Body of pancreas (tissue), 4 donors: ENCODE measurements at regions not wholly inside any gene's neighbourhood (a gene's known extent, or its start where the extent isn't known, plus 50 kb on each side); places are given as distances from the start of the nearest gene placed in this dataset.

Experiments
- CTCF ChIP-seq, 7 experiments: fragments of 450-650 bp in 4 of 7; fragments of 200-600 bp in 3 of 7; sonication (generic) in 3 of 7; IDR thresholded peaks; one replicate each; pipeline ENCODE4 v1.5.1; 2016 to 2019; ENCODE audit warnings: antibody characterized with exemption in 7 of 7
- POLR2A ChIP-seq, 3 donors: fragments of 450-650 bp; IDR thresholded peaks; one replicate each; pipeline ENCODE4 v1.6.1; 2016; ENCODE audit warnings: antibody characterized with exemption in 3 of 3, mild to moderate bottlenecking in 2 of 3

- TF ChIP-seq POLR2A (IDR thresholded peaks at IDR 0.05) (no peak), CTCF (IDR thresholded peaks at IDR 0.05) (no peak)
These were observed 55.6 kb upstream of the CPNE8 start for GRCh38 chr12:38961012-38961411.
